HEK293 (cell line): ENCODE measurements at regions not wholly inside any gene's neighbourhood (a gene's known extent, or its start where the extent isn't known, plus 50 kb on each side); places are given as distances from the start of the nearest gene placed in this dataset.

Experiments used
- CTCF ChIA-PET: fragments of 350-600 bp; formaldehyde crosslinking; extraction: SDS; loops from one replicate; lab custom pipeline; 2021; ENCODE audit warnings: antibody characterized with exemption; lab: Yijun Ruan, JAX
- POLR2A ChIA-PET: fragments of 300-600 bp; formaldehyde crosslinking; extraction: SDS; loops from one replicate; lab custom pipeline; 2020; ENCODE audit warnings: antibody characterized with exemption, inconsistent platforms; lab: Yijun Ruan, JAX
- H3K27ac ChIP-seq: fragments of 200-500 bp; sonication (Bioruptor generic); 2 replicates; pipeline ENCODE4 v1.5.1; 2014; ENCODE audit warnings: low read depth, low read length, control low read depth, inconsistent platforms; ENCODE audit errors: extremely low read depth
- H3K36me3 ChIP-seq, 2 experiments: fragments of 200-500 bp in 1 of 2; sonication (Bioruptor generic) in 1 of 2; 1 replicate in 1 of 2; 2 replicates in 1 of 2; pipeline ENCODE4 v1.5.1; 2014 to 2017; ENCODE audit warnings: inconsistent platforms in 2 of 2, low read length in 2 of 2; ENCODE audit not compliant: control insufficient read depth in 2 of 2, insufficient read depth in 1 of 2
- H3K4me1 ChIP-seq: fragments of 200-500 bp; sonication (Bioruptor generic); 2 replicates; pipeline ENCODE4 v1.5.1; 2014; ENCODE audit warnings: mild to moderate bottlenecking, low read length, inconsistent platforms; ENCODE audit not compliant: control insufficient read depth, insufficient read depth
- H3K4me3 ChIP-seq: 2 replicates; pipeline ENCODE4 v1.5.1; 2011; ENCODE audit warnings: low read depth, mild to moderate bottlenecking, control low read depth, low read length, moderate library complexity
- H3K9me3 ChIP-seq: fragments of 200-500 bp; sonication (Bioruptor generic); 2 replicates; pipeline ENCODE4 v1.5.1; 2014; ENCODE audit warnings: low read depth, low read length, inconsistent platforms; ENCODE audit not compliant: control insufficient read depth, insufficient read depth
- FEZF1 ChIP-seq: fragments of 450-650 bp; formaldehyde crosslinking; IDR thresholded peaks from 2 replicates; pipeline ENCODE4 v1.5.1; 2016; ENCODE audit warnings: missing biosample characterization, missing genetic modification characterization
- KLF16 ChIP-seq: fragments of 450-650 bp; formaldehyde crosslinking; IDR thresholded peaks from 2 replicates; pipeline ENCODE4 v1.5.1; 2017; ENCODE audit warnings: missing biosample characterization, missing genetic modification characterization
- KLF8 ChIP-seq: fragments of 450-650 bp; formaldehyde crosslinking; IDR thresholded peaks from 2 replicates; pipeline ENCODE4 v1.5.1; 2016; ENCODE audit warnings: missing biosample characterization, missing genetic modification characterization
- MEIS1 ChIP-seq: sonication (generic); formaldehyde crosslinking; IDR thresholded peaks from 2 replicates; pipeline ENCODE4 v1.8.1; 2022; ENCODE audit warnings: missing genetic modification reagents, mild to moderate bottlenecking, borderline replicate concordance
- RBAK ChIP-seq: fragments of 450-650 bp; formaldehyde crosslinking; IDR thresholded peaks from 2 replicates; pipeline ENCODE4 v1.5.1; 2016; ENCODE audit warnings: missing biosample characterization, missing genetic modification characterization
- ZBTB17 ChIP-seq: fragments of 450-650 bp; formaldehyde crosslinking; IDR thresholded peaks from 2 replicates; pipeline ENCODE4 v1.5.1; 2016; ENCODE audit warnings: missing biosample characterization, missing genetic modification characterization
- ZBTB48 ChIP-seq: fragments of 450-650 bp; formaldehyde crosslinking; IDR thresholded peaks from 2 replicates; pipeline ENCODE4 v1.5.1; 2016; ENCODE audit warnings: missing biosample characterization, missing genetic modification characterization
- ZFP41 ChIP-seq: fragments of 450-650 bp; formaldehyde crosslinking; IDR thresholded peaks from 2 replicates; pipeline ENCODE4 v1.5.1; 2016; ENCODE audit warnings: missing biosample characterization, missing genetic modification characterization, borderline replicate concordance
- ZNF155 ChIP-seq: fragments of 450-650 bp; formaldehyde crosslinking; IDR thresholded peaks from 2 replicates; pipeline ENCODE4 v1.5.1; 2016; ENCODE audit warnings: missing biosample characterization, missing genetic modification characterization
- ZNF157 ChIP-seq: fragments of 450-650 bp; formaldehyde crosslinking; IDR thresholded peaks from 2 replicates; pipeline ENCODE4 v1.5.1; 2016; ENCODE audit warnings: missing biosample characterization, missing genetic modification characterization
- ZNF169 ChIP-seq: fragments of 450-650 bp; formaldehyde crosslinking; IDR thresholded peaks from 2 replicates; pipeline ENCODE4 v1.5.1; 2016; ENCODE audit warnings: missing biosample characterization, missing genetic modification characterization
- ZNF221 ChIP-seq: fragments of 450-650 bp; formaldehyde crosslinking; IDR thresholded peaks from 2 replicates; pipeline ENCODE4 v1.5.1; 2017; ENCODE audit warnings: missing biosample characterization, missing genetic modification characterization, borderline replicate concordance
- ZNF24 ChIP-seq: fragments of 450-650 bp; formaldehyde crosslinking; IDR thresholded peaks from 2 replicates; pipeline ENCODE4 v1.5.1; 2016; ENCODE audit warnings: missing biosample characterization, missing genetic modification characterization
- ZNF274 ChIP-seq, 2 experiments: fragments of 200-500 bp in 1 of 2; fragments of 450-650 bp in 1 of 2; sonication (Bioruptor generic) in 1 of 2; formaldehyde crosslinking in 1 of 2; IDR thresholded peaks; 2 replicates each; pipeline versions ENCODE4 v1.5.1 to v1.6.1; 2014 to 2016; ENCODE audit warnings: borderline replicate concordance in 1 of 2, inconsistent platforms in 1 of 2, low read length in 1 of 2, missing biosample characterization in 1 of 2, missing genetic modification characterization in 1 of 2
- ZNF510 ChIP-seq: fragments of 450-650 bp; formaldehyde crosslinking; IDR thresholded peaks from 2 replicates; pipeline ENCODE4 v1.5.1; 2018; ENCODE audit warnings: mild to moderate bottlenecking, missing genetic modification characterization, missing biosample characterization; ENCODE audit not compliant: insufficient replicate concordance
- ZNF585B ChIP-seq: fragments of 450-650 bp; formaldehyde crosslinking; IDR thresholded peaks from 2 replicates; pipeline ENCODE4 v1.5.1; 2016; ENCODE audit warnings: missing biosample characterization, missing genetic modification characterization
- ZNF610 ChIP-seq: fragments of 450-650 bp; formaldehyde crosslinking; IDR thresholded peaks from 2 replicates; pipeline ENCODE4 v1.5.1; 2016; ENCODE audit warnings: missing biosample characterization, missing genetic modification characterization, borderline replicate concordance
- ZNF654 ChIP-seq: fragments of 450-650 bp; formaldehyde crosslinking; IDR thresholded peaks from 2 replicates; pipeline ENCODE4 v1.5.1; 2016; ENCODE audit warnings: low read depth, missing biosample characterization, missing genetic modification characterization
- ZNF785 ChIP-seq: fragments of 450-650 bp; formaldehyde crosslinking; IDR thresholded peaks from 2 replicates; pipeline ENCODE4 v1.5.1; 2016; ENCODE audit warnings: missing biosample characterization, missing genetic modification characterization
- ZNF791 ChIP-seq: fragments of 450-650 bp; formaldehyde crosslinking; IDR thresholded peaks from 2 replicates; pipeline ENCODE4 v1.5.1; 2016; ENCODE audit warnings: missing biosample characterization, missing genetic modification characterization
- ZNF830 ChIP-seq: fragments of 450-650 bp; IDR thresholded peaks from 2 replicates; pipeline ENCODE4 v1.5.0; 2018; ENCODE audit warnings: missing biosample characterization, missing genetic modification characterization, low read depth, mild to moderate bottlenecking, moderate library complexity
- ZSCAN30 ChIP-seq: fragments of 450-650 bp; IDR thresholded peaks from 2 replicates; pipeline ENCODE4 v1.5.1; 2018; ENCODE audit warnings: missing biosample characterization, mild to moderate bottlenecking, missing genetic modification characterization, moderate library complexity
- TF ChIP-seq, protein P1 (sequence below): fragments of 450-650 bp; formaldehyde crosslinking; IDR thresholded peaks from 2 replicates; pipeline ENCODE4 v1.5.1; 2016; ENCODE audit warnings: missing biosample characterization, missing genetic modification characterization, borderline replicate concordance
- TF ChIP-seq, protein P2 (sequence below): fragments of 450-650 bp; formaldehyde crosslinking; IDR thresholded peaks from 2 replicates; pipeline ENCODE4 v1.5.1; 2016; ENCODE audit warnings: missing biosample characterization, missing genetic modification characterization

- ChIA-PET CTCF (no interaction called here), POLR2A (no interaction called here)
- no peaks in the 10 kb centered on the region for H3K36me3 ChIP-seq
- no peaks in the 10 kb centered on the region for H3K4me1 ChIP-seq
- TF ChIP-seq ZNF274 (IDR thresholded peaks at IDR 0.05; ENCODE audit: low read length), result no peak
- TF ChIP-seq ZNF274 (tag by site-specific recombination; IDR thresholded peaks at IDR 0.05; ENCODE audit: borderline replicate concordance), result no peak
- TF ChIP-seq ZNF791 (tag by site-specific recombination), result no peak
- no peak for TF ChIP-seq KLF8
- TF ChIP-seq ZBTB48 (tag by site-specific recombination), result no peak
- TF ChIP-seq, protein P1, sequence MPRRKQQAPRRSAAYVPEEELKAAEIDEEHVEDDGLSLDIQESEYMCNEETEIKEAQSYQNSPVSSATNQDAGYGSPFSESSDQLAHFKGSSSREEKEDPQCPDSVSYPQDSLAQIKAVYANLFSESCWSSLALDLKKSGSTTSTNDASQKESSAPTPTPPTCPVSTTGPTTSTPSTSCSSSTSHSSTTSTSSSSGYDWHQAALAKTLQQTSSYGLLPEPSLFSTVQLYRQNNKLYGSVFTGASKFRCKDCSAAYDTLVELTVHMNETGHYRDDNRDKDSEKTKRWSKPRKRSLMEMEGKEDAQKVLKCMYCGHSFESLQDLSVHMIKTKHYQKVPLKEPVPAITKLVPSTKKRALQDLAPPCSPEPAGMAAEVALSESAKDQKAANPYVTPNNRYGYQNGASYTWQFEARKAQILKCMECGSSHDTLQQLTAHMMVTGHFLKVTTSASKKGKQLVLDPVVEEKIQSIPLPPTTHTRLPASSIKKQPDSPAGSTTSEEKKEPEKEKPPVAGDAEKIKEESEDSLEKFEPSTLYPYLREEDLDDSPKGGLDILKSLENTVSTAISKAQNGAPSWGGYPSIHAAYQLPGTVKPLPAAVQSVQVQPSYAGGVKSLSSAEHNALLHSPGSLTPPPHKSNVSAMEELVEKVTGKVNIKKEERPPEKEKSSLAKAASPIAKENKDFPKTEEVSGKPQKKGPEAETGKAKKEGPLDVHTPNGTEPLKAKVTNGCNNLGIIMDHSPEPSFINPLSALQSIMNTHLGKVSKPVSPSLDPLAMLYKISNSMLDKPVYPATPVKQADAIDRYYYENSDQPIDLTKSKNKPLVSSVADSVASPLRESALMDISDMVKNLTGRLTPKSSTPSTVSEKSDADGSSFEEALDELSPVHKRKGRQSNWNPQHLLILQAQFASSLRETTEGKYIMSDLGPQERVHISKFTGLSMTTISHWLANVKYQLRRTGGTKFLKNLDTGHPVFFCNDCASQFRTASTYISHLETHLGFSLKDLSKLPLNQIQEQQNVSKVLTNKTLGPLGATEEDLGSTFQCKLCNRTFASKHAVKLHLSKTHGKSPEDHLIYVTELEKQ (tag by site-specific recombination), result no peak
- no peak for TF ChIP-seq FEZF1
- TF ChIP-seq, protein P2, sequence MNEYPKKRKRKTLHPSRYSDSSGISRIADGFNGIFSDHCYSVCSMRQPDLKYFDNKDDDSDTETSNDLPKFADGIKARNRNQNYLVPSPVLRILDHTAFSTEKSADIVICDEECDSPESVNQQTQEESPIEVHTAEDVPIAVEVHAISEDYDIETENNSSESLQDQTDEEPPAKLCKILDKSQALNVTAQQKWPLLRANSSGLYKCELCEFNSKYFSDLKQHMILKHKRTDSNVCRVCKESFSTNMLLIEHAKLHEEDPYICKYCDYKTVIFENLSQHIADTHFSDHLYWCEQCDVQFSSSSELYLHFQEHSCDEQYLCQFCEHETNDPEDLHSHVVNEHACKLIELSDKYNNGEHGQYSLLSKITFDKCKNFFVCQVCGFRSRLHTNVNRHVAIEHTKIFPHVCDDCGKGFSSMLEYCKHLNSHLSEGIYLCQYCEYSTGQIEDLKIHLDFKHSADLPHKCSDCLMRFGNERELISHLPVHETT (tag by site-specific recombination), result no peak
- no peak for TF ChIP-seq ZNF510 (tag by site-specific recombination)
- TF ChIP-seq ZNF654, result no peak
- no peak for TF ChIP-seq ZNF155
- no peak for TF ChIP-seq ZNF24 (tag by site-specific recombination)
- TF ChIP-seq ZNF169, result no peak
- no peak for TF ChIP-seq ZSCAN30 (tag by site-specific recombination)
- no peak for TF ChIP-seq KLF16 (tag by site-specific recombination)
- no peak for TF ChIP-seq ZNF157 (tag by site-specific recombination)
- no peak for TF ChIP-seq ZNF830 (tag by site-specific recombination)
- no peak for TF ChIP-seq ZNF610 (tag by site-specific recombination)
- TF ChIP-seq ZNF785 (tag by site-specific recombination), result no peak
- no peaks in the 10 kb centered on the region for H3K9me3 ChIP-seq
- H3K27ac ChIP-seq, result no peak overlapping the region
- H3K4me3 ChIP-seq, result no peak overlapping the region
Measured at GRCh38 chr3:147793841-147794240, 384.7 kb downstream of the ZIC1 start.

- POLR2A ChIA-PET, result no interaction called here
- H3K36me3 ChIP-seq, result no peaks in the 10 kb centered on the region
- no peak overlapping the region for H3K27ac ChIP-seq
- no peaks in the 10 kb centered on the region for H3K4me1 ChIP-seq
- TF ChIP-seq RBAK (tag by site-specific recombination) (no peak), ZBTB17 (tag by site-specific recombination) (no peak), ZNF221 (tag by site-specific recombination) (no peak), ZFP41 (tag by site-specific recombination) (no peak), ZNF585B (tag by site-specific recombination) (no peak), MEIS1 (CRISPR knock-in tag) (no peak)
- TF ChIP-seq, all 188 proteins: peak for 0
- H3K9me3 ChIP-seq, result no peaks in the 10 kb centered on the region
- no peak overlapping the region for H3K4me3 ChIP-seq
- CTCF ChIA-PET, result no interaction called here
Measured at GRCh38 chr3:147794596-147794995, 385.4 kb downstream of the ZIC1 start.
